ENCODE measurements at regions not wholly inside any gene's neighbourhood (a gene's known extent, or its start where the extent isn't known, plus 50 kb on each side); places are given as distances from the start of the nearest gene placed in this dataset.
"Not testable (repeated sequence)": the region's sequence is repeated elsewhere in the genome, so short reads cannot be mapped to it uniquely, and the experiment has no call there.

- DNase-seq (ENCODE audit: low spot score); intact Hi-C loops (cut with DNase I); ATAC-seq: not testable (repeated sequence)
Observed at GRCh38 chr6:4725136-4725760, 51.0 kb upstream of the CDYL start.

GRCh38 chr6:4724727-4725126 lies 51.5 kb upstream of the CDYL start:
- intact Hi-C loops (cut with DNase I); DNase-seq (ENCODE audit: low spot score); ATAC-seq: not testable (repeated sequence)

- ATAC-seq, result no peak
Observed at GRCh38 chr6:4723383-4723782, 52.8 kb upstream of the CDYL start.

GRCh38 chr6:4721368-4721767 lies 54.8 kb upstream of the CDYL start:
- DNase-seq (ENCODE audit: low spot score); intact Hi-C loops (cut with DNase I); ATAC-seq: not testable (repeated sequence)

More at GRCh38 chr6:4723383-4723782, 52.8 kb upstream of the CDYL start:
- DNase-seq (ENCODE audit: low spot score), result no peak
- intact Hi-C loops (cut with DNase I), result no loop called here

GRCh38 chr6:4719491-4719890 lies 56.7 kb upstream of the CDYL start:
- no peak for DNase-seq (ENCODE audit: low spot score)
- no peak for ATAC-seq
- intact Hi-C loops (cut with DNase I), result no loop called here

GRCh38 chr6:4717856-4718255 lies 58.3 kb upstream of the CDYL start:
- DNase-seq (ENCODE audit: low spot score) (no peak), ATAC-seq (no peak)
- intact Hi-C loops (cut with DNase I), result no loop called here

- DNase-seq (ENCODE audit: low spot score), result no peak
- no peak for ATAC-seq
- intact Hi-C loops (cut with DNase I), result no loop called here
Observed at GRCh38 chr6:4717124-4717523, 59.1 kb upstream of the CDYL start.

GRCh38 chr6:4714961-4715501 lies 61.2 kb upstream of the CDYL start:
- DNase-seq (ENCODE audit: low spot score) (no peak), ATAC-seq (no peak)
- intact Hi-C loops (cut with DNase I), result no loop called here

GRCh38 chr6:4712291-4712690 lies 63.9 kb upstream of the CDYL start:
- intact Hi-C loops (cut with DNase I), result no loop called here
- DNase-seq (ENCODE audit: low spot score), result no peak
- ATAC-seq, result no peak

GRCh38 chr6:4707011-4707410 lies 69.2 kb upstream of the CDYL start:
- intact Hi-C loops (cut with DNase I), result no loop called here
- no peak for ATAC-seq

GRCh38 chr6:4705809-4706208 lies 70.4 kb upstream of the CDYL start:
- ATAC-seq, result no peak
- intact Hi-C loops (cut with DNase I), result no loop called here
- DNase-seq (ENCODE audit: low spot score), result no peak

More at GRCh38 chr6:4707011-4707410, 69.2 kb upstream of the CDYL start:
- DNase-seq (ENCODE audit: low spot score), result no peak

- ATAC-seq (no peak), DNase-seq (ENCODE audit: low spot score) (no peak)
- intact Hi-C loops (cut with DNase I), result no loop called here
Observed at GRCh38 chr6:4703382-4703781, 72.8 kb upstream of the CDYL start.

- ATAC-seq, result no peak
- DNase-seq (ENCODE audit: low spot score), result no peak
- intact Hi-C loops (cut with DNase I), result no loop called here
Observed at GRCh38 chr6:4698901-4699659, 77.1 kb upstream of the CDYL start.

GRCh38 chr6:4693173-4693970 lies 82.8 kb upstream of the CDYL start:
- ATAC-seq (no peak), DNase-seq (ENCODE audit: low spot score) (no peak)
- intact Hi-C loops (cut with DNase I), result no loop called here

- intact Hi-C loops (cut with DNase I), result no loop called here
- ATAC-seq (no peak), DNase-seq (ENCODE audit: low spot score) (no peak)
Observed at GRCh38 chr6:4692664-4693063, 83.5 kb upstream of the CDYL start.

- intact Hi-C loops (cut with DNase I), result no loop called here
- ATAC-seq (no peak), DNase-seq (ENCODE audit: low spot score) (no peak)
Observed at GRCh38 chr6:4687989-4688947, 87.9 kb upstream of the CDYL start.

GRCh38 chr6:4687656-4687988 lies 88.6 kb upstream of the CDYL start:
- intact Hi-C loops (cut with DNase I), result no loop called here
- no peak for DNase-seq (ENCODE audit: low spot score)
- no peak for ATAC-seq

- intact Hi-C loops (cut with DNase I), result no loop called here
- DNase-seq (ENCODE audit: low spot score), result no peak
- no peak for ATAC-seq
Observed at GRCh38 chr6:4682431-4683097, 93.6 kb upstream of the CDYL start.

All from sciatic nerve (tissue), 2 donors.